HG02852 (cell line): ENCODE measurements at regions not wholly inside any gene's neighbourhood (a gene's known extent, or its start where the extent isn't known, plus 50 kb on each side); places are given as distances from the start of the nearest gene placed in this dataset.

Source experiments
- ATAC-seq: cut with Tn5 transposase; IDR thresholded peaks from one replicate; pipeline ENCODE4 v1.9.1; 2021; ENCODE audit warnings: mild to moderate bottlenecking, moderate library complexity; ENCODE audit not compliant: unreplicated experiment

DNA sequence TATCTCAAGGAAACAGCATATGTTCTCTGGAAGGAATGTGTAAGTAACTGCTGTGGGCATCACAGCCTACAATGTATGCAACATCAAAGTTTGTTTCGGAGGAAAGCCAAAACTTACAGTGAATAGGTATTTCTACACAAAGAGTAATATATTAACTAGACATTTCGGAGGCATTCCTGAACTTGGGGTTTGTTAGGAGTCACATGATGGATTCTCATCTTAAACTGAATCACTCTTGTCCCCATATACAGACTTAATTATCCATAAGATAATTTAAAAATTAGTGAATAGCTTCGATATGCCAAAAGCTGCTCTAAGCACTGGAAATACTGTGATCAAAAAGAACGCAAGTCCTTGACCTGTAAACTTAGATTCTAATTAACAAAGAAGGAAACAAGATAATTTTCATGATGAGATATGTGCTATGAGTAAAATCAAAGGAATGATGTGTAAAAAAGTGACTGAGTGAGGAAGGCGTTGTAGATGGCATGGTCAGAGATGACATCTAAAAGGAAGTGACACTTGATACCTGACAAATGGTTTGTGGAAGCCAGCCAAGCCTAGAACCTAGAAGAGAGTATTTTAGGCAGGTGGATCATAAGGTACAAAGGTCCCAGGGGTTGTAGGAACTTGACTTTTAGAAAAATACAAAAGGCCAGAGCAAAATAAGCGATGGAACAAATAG is 273.1 kb downstream of the MRPL39 start:
- ATAC-seq: no peak

DNA sequence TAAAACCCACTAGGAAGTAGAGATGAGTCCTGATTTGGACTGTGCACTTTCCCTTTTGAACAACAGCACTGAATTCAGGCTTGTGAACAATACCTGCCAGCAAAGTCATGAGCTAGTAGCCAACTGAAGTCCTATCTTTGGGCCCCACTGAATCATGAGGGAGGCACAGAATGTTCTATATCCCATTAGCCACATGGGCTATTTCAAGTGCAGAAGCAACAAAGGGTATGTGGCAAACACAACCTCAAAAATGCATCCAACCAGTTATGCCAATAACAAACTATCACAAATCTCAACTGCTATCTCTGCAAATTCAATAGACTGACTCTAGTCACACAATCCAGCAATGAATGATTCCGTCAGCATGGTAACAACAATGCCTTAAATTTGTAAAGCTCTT is 276.0 kb downstream of the MRPL39 start:
- ATAC-seq: no peak

DNA sequence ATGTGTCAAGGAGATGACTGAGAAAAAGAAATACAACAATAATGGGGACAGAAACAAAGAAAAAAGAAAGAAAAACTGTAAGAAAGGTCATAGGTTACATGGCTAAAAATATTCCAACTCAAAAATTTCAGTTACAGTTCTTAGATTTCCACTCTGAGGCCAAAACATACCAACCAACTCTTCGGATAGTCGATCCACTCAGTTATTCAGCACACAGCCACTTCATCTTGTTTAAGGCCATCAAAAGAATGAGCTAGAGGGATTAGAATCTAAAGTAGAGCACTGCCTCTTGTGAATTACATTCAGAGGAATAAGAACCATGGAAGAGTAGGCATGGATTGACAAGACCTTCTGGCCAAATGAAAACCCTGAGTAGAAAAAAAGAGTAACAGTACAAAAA is 277.0 kb downstream of the MRPL39 start:
- ATAC-seq: no peak

DNA sequence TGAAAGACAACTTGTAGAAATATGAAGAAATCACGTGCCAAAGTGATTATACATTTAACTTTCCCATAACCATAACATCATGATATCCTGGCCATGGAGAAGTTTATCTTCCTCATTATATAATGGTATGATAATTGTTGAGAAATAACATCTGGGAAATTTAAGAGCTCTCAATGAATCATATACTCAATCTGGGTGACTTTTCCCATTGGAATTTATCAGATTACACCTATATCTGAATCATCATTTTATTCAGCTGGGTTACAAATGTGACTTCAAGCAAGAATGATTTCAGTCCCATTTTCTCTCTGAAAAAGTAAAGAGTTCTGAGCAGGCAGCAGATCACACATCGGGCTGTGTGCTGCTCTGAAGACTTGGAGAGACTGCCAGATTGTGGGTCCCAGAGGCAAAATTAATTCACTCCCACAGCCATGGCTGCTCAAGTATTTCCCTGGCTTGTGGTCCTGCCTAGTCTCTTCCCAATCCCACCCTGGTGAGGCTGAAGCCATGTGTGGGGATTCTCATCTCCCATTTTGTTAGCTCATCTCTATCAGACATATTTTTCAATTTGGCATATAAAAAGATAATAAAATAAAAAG is 278.0 kb downstream of the MRPL39 start:
- no peak for ATAC-seq

DNA sequence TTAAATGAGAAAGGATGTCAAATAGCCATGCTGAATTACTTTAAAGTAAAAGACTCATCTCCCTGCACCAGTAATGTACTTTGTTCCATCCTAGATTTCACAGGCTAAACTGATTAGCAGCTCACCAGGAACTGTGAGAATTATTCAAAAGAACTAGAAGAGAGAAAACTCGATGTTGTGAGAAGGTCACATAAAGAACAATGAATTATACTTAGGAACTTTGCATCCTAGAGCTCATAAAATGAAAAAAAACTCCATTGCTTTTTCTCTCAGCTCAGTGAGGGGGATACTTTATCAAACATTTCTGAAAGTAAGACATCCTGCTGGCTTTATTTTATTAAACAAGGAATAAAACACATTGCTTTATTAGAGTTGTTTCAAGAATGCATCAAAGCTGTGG is 278.5 kb downstream of the MRPL39 start:
- ATAC-seq: no peak

DNA sequence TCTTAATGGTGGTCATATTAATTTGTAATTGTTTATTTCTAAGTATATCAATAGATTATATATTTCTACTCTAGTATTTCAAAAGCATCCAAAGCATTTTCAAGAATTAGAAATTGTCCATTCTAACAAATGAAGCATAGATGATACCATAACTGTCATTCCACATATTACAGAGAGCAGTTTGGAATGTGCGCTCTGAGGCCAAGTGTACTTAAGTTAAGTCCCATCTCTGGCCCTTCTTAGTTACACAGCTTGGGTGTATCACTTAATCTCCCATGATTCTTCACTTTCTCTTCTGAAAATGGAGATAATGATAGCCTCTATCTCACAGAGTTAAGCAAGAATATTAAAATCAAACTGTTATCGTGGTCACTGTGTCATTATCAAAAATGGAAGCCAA is 281.1 kb downstream of the MRPL39 start:
- ATAC-seq: no peak

DNA sequence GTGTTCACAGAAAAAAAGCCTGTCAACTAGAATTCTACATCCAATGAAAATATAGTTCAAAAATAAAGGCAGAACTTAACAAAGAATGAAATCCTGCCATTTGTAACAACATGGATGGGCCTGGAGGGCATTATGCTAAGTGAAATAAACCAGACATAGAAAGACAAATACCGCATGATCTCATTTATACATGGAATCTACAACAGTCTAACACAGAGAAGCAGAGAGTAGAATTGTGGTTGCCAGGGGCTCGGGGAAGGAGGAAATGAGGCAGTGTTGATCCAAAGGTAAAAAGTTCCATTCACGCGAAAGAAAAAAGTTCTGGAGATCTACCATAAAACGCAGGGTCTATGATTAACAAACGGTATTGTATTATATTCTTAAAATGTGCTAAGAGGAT is 282.6 kb downstream of the MRPL39 start:
- no peak for ATAC-seq

DNA sequence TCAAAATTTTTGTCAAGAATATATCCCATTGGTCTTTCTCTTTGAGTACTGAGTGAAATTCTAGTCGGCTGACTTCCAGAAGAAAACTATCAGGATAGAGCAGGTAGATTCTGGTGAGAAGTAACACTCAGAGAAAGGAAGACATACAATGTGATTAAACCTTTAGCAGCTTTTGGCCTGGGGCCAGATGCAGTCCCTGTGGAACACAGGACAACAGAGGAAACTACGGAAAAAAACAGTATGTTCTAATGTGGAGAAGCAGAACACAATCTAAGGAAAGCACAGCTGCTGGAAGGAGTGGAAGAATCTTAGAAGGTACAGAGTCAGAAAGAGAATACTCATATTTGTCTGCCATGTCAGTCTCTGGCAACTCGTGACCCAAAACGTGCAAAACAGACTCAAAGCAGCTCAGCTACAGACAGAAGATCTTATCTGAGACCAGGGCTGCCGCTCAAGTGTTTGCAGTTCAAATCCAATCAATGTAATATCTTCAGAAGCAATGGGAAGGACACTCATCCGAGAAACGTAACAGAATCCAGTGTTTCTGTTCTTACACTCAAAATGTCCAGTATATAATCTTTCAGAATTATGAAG is 283.8 kb downstream of the MRPL39 start:
- ATAC-seq: no peak

DNA sequence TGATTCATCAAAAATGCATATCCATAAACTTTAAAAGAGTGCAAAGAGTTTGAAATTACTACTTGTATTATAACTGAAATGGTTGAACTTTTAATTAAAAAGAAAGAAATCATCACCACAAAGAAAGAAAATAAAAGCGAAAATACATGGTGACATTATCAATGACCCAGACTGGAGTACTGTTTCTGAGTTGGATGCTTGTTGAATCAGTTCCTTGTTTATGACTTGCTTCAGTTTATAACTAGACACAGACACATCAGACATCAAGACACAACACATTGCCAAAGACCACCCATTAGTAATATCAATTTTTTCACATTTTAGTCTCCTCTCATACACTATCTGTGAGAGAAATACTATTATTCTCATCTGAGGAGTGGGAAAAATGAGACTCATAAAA is 293.0 kb downstream of the MRPL39 start:
- ATAC-seq: no peak

DNA sequence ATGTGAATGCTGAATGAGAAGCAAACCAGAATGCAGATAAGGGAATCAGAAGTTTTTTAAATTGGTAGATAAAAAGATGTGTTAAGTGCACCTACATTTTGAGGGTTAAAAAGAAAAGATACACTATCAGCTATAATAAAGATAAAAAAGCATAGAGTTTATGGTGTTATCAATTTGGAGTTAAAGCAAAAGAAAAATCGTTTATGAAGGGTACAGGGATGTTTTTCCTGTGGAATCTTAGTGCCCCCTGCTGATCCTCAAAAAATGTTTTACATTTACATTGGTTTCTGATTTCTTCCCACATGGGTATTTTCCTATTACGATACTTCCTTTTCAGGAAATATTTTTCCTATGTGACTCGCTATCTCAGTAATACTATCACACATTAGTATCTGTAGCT is 293.5 kb downstream of the MRPL39 start:
- ATAC-seq: no peak

DNA sequence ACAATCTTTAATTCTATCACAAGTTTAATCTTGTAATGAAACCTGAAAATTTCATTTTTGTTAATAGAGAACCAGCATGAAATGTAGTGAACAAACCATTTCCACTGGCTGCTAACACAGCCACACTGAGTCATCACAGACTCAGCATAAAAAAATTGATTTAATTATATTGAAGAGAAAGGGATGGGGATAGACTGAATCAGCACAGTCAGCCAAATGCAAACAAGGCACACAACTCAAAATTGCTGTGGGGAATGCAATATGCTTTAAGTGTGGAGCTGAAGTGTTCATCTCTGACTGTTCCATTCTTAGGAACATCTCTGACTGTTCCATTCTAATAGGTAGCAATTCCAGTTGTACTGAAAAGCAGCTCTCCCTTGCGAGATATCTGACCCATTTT is 299.8 kb downstream of the MRPL39 start:
- no peak for ATAC-seq

DNA sequence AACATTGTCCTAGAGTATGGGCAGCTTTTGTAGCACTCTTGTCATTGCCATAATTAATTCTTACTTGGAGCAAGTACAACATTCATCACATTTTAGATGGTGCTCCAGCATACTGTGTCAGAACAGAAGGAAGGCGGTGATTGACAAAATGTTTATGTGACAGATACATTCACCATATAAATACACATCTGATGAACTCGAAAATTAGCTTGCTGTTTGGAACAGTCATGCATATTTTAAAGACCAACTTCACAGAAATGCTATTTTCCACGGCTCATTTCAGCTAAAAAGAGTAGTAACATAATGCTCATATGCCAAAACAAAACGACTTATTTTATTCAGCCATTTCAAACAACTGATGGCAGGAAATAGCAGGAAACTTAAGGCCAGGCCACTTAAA is 302.7 kb downstream of the MRPL39 start:
- ATAC-seq: no peak

DNA sequence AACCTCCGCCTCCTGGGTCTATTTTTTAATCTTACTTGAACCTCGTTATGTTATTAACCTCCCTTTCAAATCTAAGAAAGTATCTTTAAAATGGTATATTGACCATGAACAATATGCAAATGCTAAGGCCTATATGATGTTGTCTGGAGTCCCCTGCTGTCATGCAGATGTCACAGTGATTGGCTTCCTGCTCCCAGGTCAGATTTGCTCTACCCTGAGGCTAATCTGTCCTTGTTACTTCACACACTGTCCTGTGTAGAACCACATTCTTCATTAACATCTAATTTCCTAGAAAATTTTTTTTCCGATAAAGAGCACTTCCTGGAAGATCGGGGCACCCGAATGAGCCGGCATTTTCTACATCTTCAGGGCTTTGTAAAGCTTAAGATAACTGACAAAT is 306.6 kb downstream of the MRPL39 start:
- ATAC-seq: no peak

DNA sequence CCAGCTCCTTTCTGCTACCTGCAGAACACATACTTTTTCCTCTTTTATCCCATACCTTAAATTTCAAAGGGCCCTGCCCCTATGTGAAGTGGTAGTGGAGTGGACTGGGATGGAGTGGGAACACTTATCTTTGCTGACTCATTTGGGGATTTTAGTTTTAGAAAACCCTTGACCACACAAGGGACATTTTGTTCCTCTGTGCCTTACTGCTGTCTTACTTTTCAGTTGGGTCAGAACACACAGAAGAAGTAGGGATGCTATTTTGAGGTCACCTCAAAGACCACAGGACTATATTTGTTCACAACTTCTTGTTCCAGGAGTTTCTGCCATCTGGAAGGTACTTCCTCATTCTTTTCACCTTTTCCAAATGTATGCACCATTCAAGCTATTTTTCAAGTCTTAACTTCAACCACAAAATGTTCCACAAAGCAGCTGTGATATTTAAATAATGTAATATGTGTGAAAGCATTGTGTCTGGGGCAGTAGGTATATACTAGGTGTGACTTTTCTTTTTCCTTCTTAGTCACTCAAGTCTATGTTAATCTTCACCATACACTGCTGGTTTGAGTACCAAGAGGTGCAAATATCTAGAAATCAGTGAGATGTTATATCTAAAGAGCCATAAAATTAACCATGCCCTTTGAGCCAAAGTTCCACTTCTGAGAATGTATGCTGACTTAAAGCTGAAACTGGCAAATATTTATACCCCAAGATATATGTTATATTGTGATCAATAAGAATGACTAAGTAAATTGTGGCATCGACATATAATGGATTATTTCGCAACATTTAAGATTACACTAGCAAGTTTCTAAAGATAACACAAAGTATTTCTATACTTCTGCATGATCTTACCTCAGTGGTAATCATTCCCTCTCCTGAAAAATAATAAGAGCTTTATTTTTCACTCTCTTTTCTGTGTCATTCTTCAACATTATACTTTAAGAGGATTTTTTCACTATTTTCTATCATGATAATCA is 308.5 kb downstream of the MRPL39 start:
- ATAC-seq: peak; percentile 88

DNA sequence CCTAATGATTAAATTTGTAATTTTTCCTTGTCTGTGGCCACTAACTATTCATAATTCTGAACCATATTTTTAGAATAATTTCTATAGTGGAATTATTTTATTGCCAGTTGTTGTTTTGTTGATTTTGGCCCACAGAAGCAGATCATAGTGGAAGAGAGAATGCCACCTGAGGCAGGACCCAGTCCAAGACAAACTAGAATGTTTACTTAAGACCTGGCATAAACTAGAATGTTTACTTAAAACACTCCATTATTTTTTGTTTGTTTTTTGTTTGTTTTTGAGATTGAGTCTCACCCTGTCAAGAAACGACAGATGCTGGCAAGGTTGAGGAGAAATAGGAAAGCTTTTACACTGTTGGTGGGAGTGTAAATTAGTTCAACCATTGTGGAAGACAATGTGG is 310.2 kb downstream of the MRPL39 start:
- no peak for ATAC-seq

DNA sequence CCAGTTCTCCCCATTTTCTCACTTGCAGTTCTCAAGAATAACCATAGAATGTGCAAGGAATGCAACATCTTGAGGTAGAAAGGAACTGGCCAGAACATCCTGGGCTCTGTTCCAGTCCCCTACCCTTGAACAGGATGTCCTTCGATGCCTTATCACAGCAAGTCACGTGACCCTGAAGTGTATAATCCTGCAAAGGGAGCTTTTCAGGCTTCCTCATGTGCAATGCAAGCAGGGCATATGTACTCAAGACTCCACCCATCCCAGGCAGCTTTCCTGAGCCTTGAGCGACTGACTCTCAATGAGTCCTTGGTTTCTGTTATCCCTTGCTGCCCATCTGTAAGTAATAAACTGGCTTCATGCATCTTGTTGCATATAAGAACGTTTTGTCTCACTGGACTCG is 311.0 kb downstream of the MRPL39 start:
- ATAC-seq: no peak

DNA sequence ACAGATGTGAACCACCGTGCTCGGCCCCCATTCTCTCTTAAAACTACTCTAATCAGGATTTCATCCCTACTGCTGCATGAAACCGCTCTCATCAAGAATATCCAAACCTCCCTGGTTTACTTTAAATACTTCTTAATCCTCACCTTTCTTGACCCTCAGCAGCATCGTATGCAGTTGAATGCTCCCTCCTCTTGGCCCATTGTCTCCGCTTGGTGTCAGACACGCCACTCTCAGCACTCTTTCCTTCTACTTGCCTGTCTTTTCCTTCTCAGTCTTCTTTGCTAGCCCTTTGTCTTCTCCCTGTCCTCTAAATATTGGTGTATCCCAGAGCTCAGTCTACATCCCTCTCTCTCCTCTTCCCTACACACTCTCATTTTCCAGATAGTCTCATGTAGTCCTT is 314.9 kb downstream of the MRPL39 start:
- no peak for ATAC-seq

DNA sequence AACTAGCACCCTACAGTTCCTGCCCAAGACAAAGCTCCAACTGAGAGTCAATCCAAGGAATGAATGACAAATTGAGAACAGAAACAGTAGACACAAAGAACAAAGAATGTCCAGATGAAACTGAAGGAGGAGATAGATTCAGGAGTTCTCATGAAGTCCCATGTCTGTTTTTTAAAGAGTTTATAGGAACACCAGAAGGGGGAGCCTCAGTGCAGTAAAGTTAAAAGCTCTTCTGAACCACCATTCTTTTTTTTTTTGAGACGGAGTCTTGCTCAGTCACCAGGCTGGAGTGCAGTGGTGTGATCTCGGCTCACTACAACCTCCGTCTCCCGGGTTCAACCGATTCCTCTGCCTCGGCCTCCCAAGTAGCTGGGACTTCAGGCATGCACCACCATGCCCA is 323.6 kb downstream of the MRPL39 start:
- no peak for ATAC-seq

DNA sequence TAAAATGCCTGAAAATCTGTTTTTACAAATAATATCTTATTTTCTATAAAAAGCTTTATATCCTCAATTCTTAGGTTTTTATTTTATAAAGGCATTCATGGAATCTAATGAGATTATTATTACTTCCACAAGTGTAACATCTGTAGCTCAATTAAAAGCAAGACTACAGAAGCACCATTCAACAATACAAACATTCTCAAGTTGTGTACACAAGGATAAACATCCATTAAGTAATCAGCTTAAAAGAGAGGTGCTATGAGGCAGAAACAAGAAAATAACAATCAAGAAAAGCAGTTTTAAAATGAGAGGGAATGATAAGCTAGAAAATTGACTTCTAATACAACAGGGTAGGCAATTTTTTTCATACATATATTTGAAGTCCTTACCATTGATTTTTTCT is 326.1 kb downstream of the MRPL39 start:
- no peak for ATAC-seq

DNA sequence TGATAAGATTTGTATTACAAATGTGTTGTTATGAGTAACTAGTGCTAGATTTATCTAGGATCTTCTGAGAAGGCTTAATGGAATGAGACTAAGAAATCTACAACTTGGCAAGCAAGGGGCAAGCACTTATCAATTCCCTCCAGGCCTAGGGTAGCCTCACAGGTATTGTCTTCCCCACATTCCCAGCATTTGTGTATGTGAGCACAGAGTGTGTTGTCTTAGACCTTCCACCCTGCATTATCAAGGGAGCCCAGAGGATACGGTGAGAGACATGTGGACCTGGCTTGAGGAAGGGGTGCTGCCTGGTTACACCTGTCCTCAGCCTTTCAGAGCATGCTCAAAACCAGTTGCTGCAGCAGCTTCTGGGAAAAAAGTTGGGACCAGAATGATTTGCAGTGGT is 327.2 kb downstream of the MRPL39 start:
- ATAC-seq: no peak

DNA sequence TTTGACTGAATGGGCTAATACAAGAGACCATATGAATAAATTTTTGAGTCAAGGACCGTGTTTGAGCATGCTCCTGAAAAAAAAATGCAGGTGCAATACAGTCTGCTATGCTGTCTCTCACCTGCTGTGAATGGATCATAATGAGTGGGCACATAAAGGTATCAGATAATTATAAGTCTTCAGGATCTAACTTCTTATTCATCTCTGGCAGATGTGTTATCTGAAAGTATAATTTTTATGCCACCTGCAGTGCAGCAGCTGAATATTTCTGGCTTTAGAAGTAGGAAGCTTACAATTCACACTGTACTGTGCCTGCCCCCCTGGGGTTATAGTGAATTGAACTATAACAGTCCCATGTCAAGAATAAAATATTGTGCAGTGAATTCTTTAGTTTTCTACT is 333.3 kb downstream of the MRPL39 start:
- ATAC-seq: no peak
